ENCODE measurements at regions not wholly inside any gene's neighbourhood (a gene's known extent, or its start where the extent isn't known, plus 50 kb on each side); places are given as distances from the start of the nearest gene placed in this dataset.

GRCh38 chr10:88076027-88076880 is 212.8 kb downstream of the PTEN start (continued):
- TF ChIP-seq ZNF510 (tag by site-specific recombination; IDR thresholded peaks at IDR 0.05; ENCODE audit: insufficient replicate concordance) (no peak), ZNF701 (tag by site-specific recombination; IDR thresholded peaks at IDR 0.05) (no peak), ZBTB8A (tag by site-specific recombination; IDR thresholded peaks at IDR 0.05) (no peak), GLIS1 (tag by site-specific recombination; IDR thresholded peaks at IDR 0.05) (no peak), ZIC2 (tag by site-specific recombination; IDR thresholded peaks at IDR 0.05) (no peak), ZNF600 (tag by site-specific recombination; IDR thresholded peaks at IDR 0.05) (no peak), EGR2 (tag by site-specific recombination; IDR thresholded peaks at IDR 0.05; ENCODE audit: low read depth) (peak; percentile 81), ZFHX2 (tag by site-specific recombination; conservative IDR thresholded peaks at IDR 0.05) (peak; percentile 85), ZNF274 (IDR thresholded peaks at IDR 0.05; ENCODE audit: low read length) (no peak), ZNF274 (tag by site-specific recombination; IDR thresholded peaks at IDR 0.05; ENCODE audit: borderline replicate concordance) (no peak), RBAK (tag by site-specific recombination; IDR thresholded peaks at IDR 0.05) (no peak), ZNF132 (tag by site-specific recombination; IDR thresholded peaks at IDR 0.05; ENCODE audit: borderline replicate concordance) (no peak), ZNF610 (tag by site-specific recombination; IDR thresholded peaks at IDR 0.05; ENCODE audit: borderline replicate concordance) (no peak), ZNF561 (tag by site-specific recombination; IDR thresholded peaks at IDR 0.05; ENCODE audit: borderline replicate concordance) (0 out of 2 replicates have a peak, but pooled peaks have one; percentile 32), ZNF280D (tag by site-specific recombination; IDR thresholded peaks at IDR 0.05) (no peak), ZNF354C (tag by site-specific recombination; IDR thresholded peaks at IDR 0.05; ENCODE audit: borderline replicate concordance, low read depth) (no peak), ZFP3 (tag by site-specific recombination; IDR thresholded peaks at IDR 0.05; ENCODE audit: low read depth) (no peak), ZNF18 (tag by site-specific recombination; IDR thresholded peaks at IDR 0.05) (peak; percentile 69), ZNF785 (tag by site-specific recombination; IDR thresholded peaks at IDR 0.05) (no peak), ZNF473 (tag by site-specific recombination; IDR thresholded peaks at IDR 0.05) (no peak), ZNF266 (tag by site-specific recombination; IDR thresholded peaks at IDR 0.05; ENCODE audit: low read depth) (no peak), ZNF580 (tag by site-specific recombination; IDR thresholded peaks at IDR 0.05) (peak; percentile 52; the same call in 1 of the 2 replicates), ZNF114 (tag by site-specific recombination; IDR thresholded peaks at IDR 0.05) (no peak), ZFP69B (tag by site-specific recombination; IDR thresholded peaks at IDR 0.05) (no peak), WT1 (tag by site-specific recombination; IDR thresholded peaks at IDR 0.05) (0 out of 2 replicates have a peak, but pooled peaks have one; percentile 17), ZNF248 (tag by site-specific recombination; IDR thresholded peaks at IDR 0.05) (no peak)
- TF ChIP-seq, protein P1, sequence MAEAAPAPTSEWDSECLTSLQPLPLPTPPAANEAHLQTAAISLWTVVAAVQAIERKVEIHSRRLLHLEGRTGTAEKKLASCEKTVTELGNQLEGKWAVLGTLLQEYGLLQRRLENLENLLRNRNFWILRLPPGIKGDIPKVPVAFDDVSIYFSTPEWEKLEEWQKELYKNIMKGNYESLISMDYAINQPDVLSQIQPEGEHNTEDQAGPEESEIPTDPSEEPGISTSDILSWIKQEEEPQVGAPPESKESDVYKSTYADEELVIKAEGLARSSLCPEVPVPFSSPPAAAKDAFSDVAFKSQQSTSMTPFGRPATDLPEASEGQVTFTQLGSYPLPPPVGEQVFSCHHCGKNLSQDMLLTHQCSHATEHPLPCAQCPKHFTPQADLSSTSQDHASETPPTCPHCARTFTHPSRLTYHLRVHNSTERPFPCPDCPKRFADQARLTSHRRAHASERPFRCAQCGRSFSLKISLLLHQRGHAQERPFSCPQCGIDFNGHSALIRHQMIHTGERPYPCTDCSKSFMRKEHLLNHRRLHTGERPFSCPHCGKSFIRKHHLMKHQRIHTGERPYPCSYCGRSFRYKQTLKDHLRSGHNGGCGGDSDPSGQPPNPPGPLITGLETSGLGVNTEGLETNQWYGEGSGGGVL (tag by site-specific recombination; IDR thresholded peaks at IDR 0.05), result no peak
